ENCODE measurements at regions not wholly inside any gene's neighbourhood (a gene's known extent, or its start where the extent isn't known, plus 50 kb on each side); places are given as distances from the start of the nearest gene placed in this dataset.

DNA sequence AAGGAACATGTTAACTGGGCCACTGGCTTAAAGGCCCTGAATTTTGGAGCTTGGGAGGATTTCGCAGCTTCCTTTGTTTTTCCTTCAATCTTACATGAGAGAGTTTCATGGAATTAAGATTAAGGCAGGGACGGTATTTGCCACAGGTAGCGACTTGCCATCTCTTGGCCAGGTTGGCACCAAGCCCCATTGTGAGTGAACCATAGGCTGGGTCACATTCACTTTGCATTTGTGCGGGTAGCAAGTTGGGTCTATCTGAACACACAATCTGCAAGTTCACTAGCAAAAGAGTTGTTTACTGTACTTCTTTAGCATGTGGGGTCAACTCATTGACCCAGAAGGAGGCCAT is 106.2 kb upstream of the ATP1A1 start:
- ATAC-seq (ENCODE audit: low read depth): no peak
- Histone ChIP-seq H3K56ac (ENCODE audit: extremely low read depth, insufficient read depth, low read length) (no peak overlapping the region), H4K20me1 (ENCODE audit: insufficient read depth, low read length) (no peaks in the 10 kb centered on the region), H3K9me1 (ENCODE audit: insufficient read depth, low read length) (no peaks in the 10 kb centered on the region), H2AK5ac (ENCODE audit: low read depth, low read length) (no peak overlapping the region), H3K27ac (ENCODE audit: insufficient read depth, low read length) (no peak overlapping the region), H4K5ac (ENCODE audit: low read depth, low read length) (no peak overlapping the region), H3K4ac (ENCODE audit: low read depth, low read length) (no peak overlapping the region), H3K27me3 (ENCODE audit: control insufficient read depth, insufficient read depth, low read length) (no peaks in the 10 kb centered on the region), H3K4me2 (ENCODE audit: low read depth, low read length) (no peak overlapping the region), H3K4me3 (ENCODE audit: insufficient read depth, low read depth, low read length) (no peak overlapping the region), H3K14ac (replicated peaks; ENCODE audit: low read depth, low read length) (no peak overlapping the region), H3K18ac (ENCODE audit: low read depth, low read length) (no peak overlapping the region), H2AK9ac (replicated peaks; ENCODE audit: low read depth, low read length, poor library complexity) (no peak overlapping the region), H3K36me3 (ENCODE audit: control insufficient read depth, insufficient read depth, low read length) (no peaks in the 10 kb centered on the region), H3K9me3 (ENCODE audit: control insufficient read depth, insufficient read depth, low read length) (no peaks in the 10 kb centered on the region), H4K91ac (ENCODE audit: insufficient read depth, low read depth, low read length) (no peak overlapping the region), H3K79me1 (ENCODE audit: low read depth in 1 of 2, low read length in 2 of 2) (no peaks in the 10 kb centered on the region), H2AFZ (replicated peaks; ENCODE audit: low read length, poor library complexity) (no peak overlapping the region), H3K4me1 (ENCODE audit: control insufficient read depth, insufficient read depth, low read length) (no peaks in the 10 kb centered on the region), H3K23ac (ENCODE audit: low read depth, low read length) (no peak overlapping the region), H2BK20ac (ENCODE audit: low read depth, low read length) (no peak overlapping the region), H3K9ac (ENCODE audit: low read depth, low read length) (no peak overlapping the region), H2BK120ac (ENCODE audit: low read depth, low read length) (no peak overlapping the region), H2BK5ac (ENCODE audit: low read depth, low read length, poor library complexity, severe bottlenecking) (no peak overlapping the region), H4K8ac (ENCODE audit: low read depth in 2 of 2, low read length in 2 of 2) (no peak overlapping the region), H2BK15ac (ENCODE audit: low read depth, low read length) (no peak overlapping the region)
- intact Hi-C loops (cut with micrococcal nuclease): no loop called here
- POLR2A ChIA-PET (ENCODE audit: unreplicated experiment): no interaction called here
- in situ Hi-C loops (cut with MboI; ENCODE audit: low sequenced_read_pairs): no loop called here
- WGBS, 2 experiments (ENCODE audit: extremely low coverage in 2 of 2, insufficient read length in 1 of 2): no CpG with 5 or more reads among the region's 4 CpGs
- no peak for DNase-seq
- no TSS peak for BruUV-seq (replicated peaks)
- CTCF ChIA-PET: no interaction called here
- dilution Hi-C loops (cut with HindIII; ENCODE audit: low sequenced_read_pairs, unreplicated experiment): no loop called here
- TF ChIP-seq MAFK (IDR thresholded peaks at IDR 0.05; ENCODE audit: low read depth, low read length) (no peak), RCOR1 (IDR thresholded peaks at IDR 0.05; ENCODE audit: insufficient replicate concordance, low read length) (no peak), SMC3 (IDR thresholded peaks at IDR 0.05; ENCODE audit: low read depth, low read length) (no peak), POLR2A (IDR thresholded peaks at IDR 0.05; ENCODE audit: low read depth, low read length) (no peak), CEBPB (IDR thresholded peaks at IDR 0.05; ENCODE audit: low read depth, low read length) (no peak), NFE2L2 (IDR thresholded peaks at IDR 0.05; ENCODE audit: low read depth, low read length) (no peak), RAD21 (IDR thresholded peaks at IDR 0.05; ENCODE audit: low read length) (no peak), BHLHE40 (IDR thresholded peaks at IDR 0.05; ENCODE audit: low read depth, low read length) (no peak), FOS (IDR thresholded peaks at IDR 0.05; ENCODE audit: low read depth, low read length) (no peak), MAZ (IDR thresholded peaks at IDR 0.05; ENCODE audit: borderline replicate concordance, low read depth, low read length) (no peak), CHD1 (IDR thresholded peaks at IDR 0.05; ENCODE audit: low read depth, low read length) (no peak), MXI1 (IDR thresholded peaks at IDR 0.05; ENCODE audit: borderline replicate concordance, low read depth, low read length) (no peak), RFX5 (IDR thresholded peaks at IDR 0.05; ENCODE audit: low read depth, low read length) (no peak)
- TF ChIP-seq, protein P1, sequence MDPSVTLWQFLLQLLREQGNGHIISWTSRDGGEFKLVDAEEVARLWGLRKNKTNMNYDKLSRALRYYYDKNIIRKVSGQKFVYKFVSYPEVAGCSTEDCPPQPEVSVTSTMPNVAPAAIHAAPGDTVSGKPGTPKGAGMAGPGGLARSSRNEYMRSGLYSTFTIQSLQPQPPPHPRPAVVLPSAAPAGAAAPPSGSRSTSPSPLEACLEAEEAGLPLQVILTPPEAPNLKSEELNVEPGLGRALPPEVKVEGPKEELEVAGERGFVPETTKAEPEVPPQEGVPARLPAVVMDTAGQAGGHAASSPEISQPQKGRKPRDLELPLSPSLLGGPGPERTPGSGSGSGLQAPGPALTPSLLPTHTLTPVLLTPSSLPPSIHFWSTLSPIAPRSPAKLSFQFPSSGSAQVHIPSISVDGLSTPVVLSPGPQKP (IDR thresholded peaks at IDR 0.05; ENCODE audit: borderline replicate concordance, low read depth, low read length): no peak
- TF ChIP-seq, protein P2, sequence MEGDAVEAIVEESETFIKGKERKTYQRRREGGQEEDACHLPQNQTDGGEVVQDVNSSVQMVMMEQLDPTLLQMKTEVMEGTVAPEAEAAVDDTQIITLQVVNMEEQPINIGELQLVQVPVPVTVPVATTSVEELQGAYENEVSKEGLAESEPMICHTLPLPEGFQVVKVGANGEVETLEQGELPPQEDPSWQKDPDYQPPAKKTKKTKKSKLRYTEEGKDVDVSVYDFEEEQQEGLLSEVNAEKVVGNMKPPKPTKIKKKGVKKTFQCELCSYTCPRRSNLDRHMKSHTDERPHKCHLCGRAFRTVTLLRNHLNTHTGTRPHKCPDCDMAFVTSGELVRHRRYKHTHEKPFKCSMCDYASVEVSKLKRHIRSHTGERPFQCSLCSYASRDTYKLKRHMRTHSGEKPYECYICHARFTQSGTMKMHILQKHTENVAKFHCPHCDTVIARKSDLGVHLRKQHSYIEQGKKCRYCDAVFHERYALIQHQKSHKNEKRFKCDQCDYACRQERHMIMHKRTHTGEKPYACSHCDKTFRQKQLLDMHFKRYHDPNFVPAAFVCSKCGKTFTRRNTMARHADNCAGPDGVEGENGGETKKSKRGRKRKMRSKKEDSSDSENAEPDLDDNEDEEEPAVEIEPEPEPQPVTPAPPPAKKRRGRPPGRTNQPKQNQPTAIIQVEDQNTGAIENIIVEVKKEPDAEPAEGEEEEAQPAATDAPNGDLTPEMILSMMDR (conservative IDR thresholded peaks at IDR 0.05; ENCODE audit: low read depth, low read length): no peak
- TF ChIP-seq, protein P3, sequence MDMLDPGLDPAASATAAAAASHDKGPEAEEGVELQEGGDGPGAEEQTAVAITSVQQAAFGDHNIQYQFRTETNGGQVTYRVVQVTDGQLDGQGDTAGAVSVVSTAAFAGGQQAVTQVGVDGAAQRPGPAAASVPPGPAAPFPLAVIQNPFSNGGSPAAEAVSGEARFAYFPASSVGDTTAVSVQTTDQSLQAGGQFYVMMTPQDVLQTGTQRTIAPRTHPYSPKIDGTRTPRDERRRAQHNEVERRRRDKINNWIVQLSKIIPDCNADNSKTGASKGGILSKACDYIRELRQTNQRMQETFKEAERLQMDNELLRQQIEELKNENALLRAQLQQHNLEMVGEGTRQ (IDR thresholded peaks at IDR 0.05; ENCODE audit: low read depth, low read length): no peak
